IMR-90 (cell line): ENCODE measurements at regions not wholly inside any gene's neighbourhood (a gene's known extent, or its start where the extent isn't known, plus 50 kb on each side); places are given as distances from the start of the nearest gene placed in this dataset.

Experiments used
- ATAC-seq: fragments of 200-7000 bp; cut with Tn5 transposase; 2 replicates; pipeline ENCODE4 v1.9.1; 2020; ENCODE audit warnings: low read depth, mild to moderate bottlenecking, moderate library complexity
- BruUV-seq: library from RNA; stranded (reverse); fragments of 400-500 nt; replicated peaks from 2 replicates; lab custom pipeline; 2021; lab: Mats Ljungman, UMichigan
- CTCF ChIA-PET: fragments of 300-600 bp; formaldehyde crosslinking; extraction: SDS; loops from one replicate; lab custom pipeline; 2021; ENCODE audit warnings: antibody characterized with exemption; lab: Yijun Ruan, JAX
- POLR2A ChIA-PET: fragments of 300-600 bp; sonication (Branson Sonifier 250); formaldehyde crosslinking; loops from one replicate; lab custom pipeline; 2022; ENCODE audit warnings: antibody characterized with exemption; ENCODE audit not compliant: unreplicated experiment; lab: Charles Lee
- DNase-seq: peaks from one replicate; pipeline ENCODE4 v3.0.0; 2013
- H2AFZ ChIP-seq: replicated peaks from 2 replicates; pipeline ENCODE3; 2013; ENCODE audit warnings: low read length, mild to moderate bottlenecking; ENCODE audit not compliant: poor library complexity
- H2AK5ac ChIP-seq: 2 replicates; pipeline ENCODE4 v1.6.1; 2013; ENCODE audit warnings: low read depth, low read length, inconsistent platforms
- H2AK9ac ChIP-seq: replicated peaks from 2 replicates; pipeline ENCODE3; 2013; ENCODE audit warnings: mild to moderate bottlenecking, low read depth, low read length, moderate library complexity; ENCODE audit not compliant: poor library complexity
- H2BK120ac ChIP-seq: 2 replicates; pipeline ENCODE4 v1.6.1; 2013; ENCODE audit warnings: low read depth, low read length, inconsistent platforms
- H2BK15ac ChIP-seq: 3 replicates; pipeline ENCODE4 v1.6.1; 2013; ENCODE audit warnings: low read depth, low read length, inconsistent platforms
- H2BK20ac ChIP-seq: 2 replicates; pipeline ENCODE4 v1.6.1; 2013; ENCODE audit warnings: low read depth, mild to moderate bottlenecking, inconsistent platforms, low read length, moderate library complexity
- H2BK5ac ChIP-seq: 2 replicates; pipeline ENCODE4 v1.6.1; 2013; ENCODE audit warnings: mild to moderate bottlenecking, low read depth, low read length, inconsistent platforms; ENCODE audit not compliant: poor library complexity, severe bottlenecking
- H3K14ac ChIP-seq: replicated peaks from 2 replicates; pipeline ENCODE4 v1.6.1; 2013; ENCODE audit warnings: low read depth, low read length, inconsistent platforms
- H3K18ac ChIP-seq: 2 replicates; pipeline ENCODE4 v1.6.1; 2013; ENCODE audit warnings: low read depth, low read length, control low read depth
- H3K23ac ChIP-seq: 2 replicates; pipeline ENCODE4 v1.6.1; 2013; ENCODE audit warnings: low read depth, low read length, inconsistent platforms
- H3K27ac ChIP-seq: 2 replicates; pipeline ENCODE4 v1.5.1; 2013; ENCODE audit warnings: mild to moderate bottlenecking, control low read depth, low read length; ENCODE audit not compliant: insufficient read depth
- H3K27me3 ChIP-seq: 2 replicates; pipeline ENCODE4 v1.6.1; 2013; ENCODE audit warnings: low read length; ENCODE audit not compliant: control insufficient read depth, insufficient read depth
- H3K36me3 ChIP-seq: 2 replicates; pipeline ENCODE4 v1.6.1; 2013; ENCODE audit warnings: low read length, mixed read lengths; ENCODE audit not compliant: control insufficient read depth, insufficient read depth
- H3K4ac ChIP-seq: 2 replicates; pipeline ENCODE4 v1.6.1; 2013; ENCODE audit warnings: low read depth, low read length, inconsistent platforms
- H3K4me1 ChIP-seq: 2 replicates; pipeline ENCODE4 v1.6.1; 2013; ENCODE audit warnings: low read length, mixed read lengths; ENCODE audit not compliant: control insufficient read depth, insufficient read depth
- H3K4me2 ChIP-seq: 2 replicates; pipeline ENCODE4 v1.6.1; 2013; ENCODE audit warnings: low read depth, mild to moderate bottlenecking, control low read depth, low read length, moderate library complexity
- H3K4me3 ChIP-seq: 2 replicates; pipeline ENCODE4 v1.5.1; 2013; ENCODE audit warnings: low read depth, mild to moderate bottlenecking, control low read depth, low read length, moderate library complexity; ENCODE audit not compliant: insufficient read depth
- H3K56ac ChIP-seq: 2 replicates; pipeline ENCODE4 v1.6.1; 2013; ENCODE audit warnings: low read length, inconsistent platforms; ENCODE audit not compliant: insufficient read depth; ENCODE audit errors: extremely low read depth
- H3K79me1 ChIP-seq, 2 experiments: 2 replicates each; pipeline ENCODE4 v1.6.1; 2013; ENCODE audit warnings: low read length in 2 of 2, inconsistent platforms in 1 of 2, low read depth in 1 of 2
- H3K9ac ChIP-seq: 2 replicates; pipeline ENCODE4 v1.6.1; 2013; ENCODE audit warnings: low read depth, low read length, control low read depth
- H3K9me1 ChIP-seq: 2 replicates; pipeline ENCODE4 v1.6.1; 2013; ENCODE audit warnings: low read length, inconsistent platforms; ENCODE audit not compliant: insufficient read depth
- H3K9me3 ChIP-seq: 2 replicates; pipeline ENCODE4 v1.6.1; 2013; ENCODE audit warnings: low read length; ENCODE audit not compliant: control insufficient read depth, insufficient read depth
- H4K20me1 ChIP-seq: 2 replicates; pipeline ENCODE4 v1.6.1; 2013; ENCODE audit warnings: low read length, inconsistent platforms; ENCODE audit not compliant: insufficient read depth
- H4K5ac ChIP-seq: 2 replicates; pipeline ENCODE4 v1.6.1; 2013; ENCODE audit warnings: mild to moderate bottlenecking, low read depth, low read length, control low read depth
- H4K8ac ChIP-seq, 2 experiments: 2 replicates each; pipeline ENCODE4 v1.6.1; 2013; ENCODE audit warnings: low read depth in 2 of 2, low read length in 2 of 2, control low read depth in 1 of 2, inconsistent platforms in 1 of 2
- H4K91ac ChIP-seq: 2 replicates; pipeline ENCODE4 v1.6.1; 2013; ENCODE audit warnings: low read depth, low read length, inconsistent platforms; ENCODE audit not compliant: insufficient read depth
- BHLHE40 ChIP-seq: fragments of 150-350 bp; IDR thresholded peaks from 2 replicates; pipeline ENCODE4 v1.6.1; 2016; ENCODE audit warnings: mild to moderate bottlenecking, low read depth, low read length
- CEBPB ChIP-seq: IDR thresholded peaks from 2 replicates; pipeline ENCODE4 v1.6.1; 2012; ENCODE audit warnings: low read depth, low read length, improper control_type of control experiment
- CHD1 ChIP-seq: IDR thresholded peaks from 2 replicates; pipeline ENCODE4 v1.6.1; 2012; ENCODE audit warnings: low read depth, low read length, improper control_type of control experiment
- CTCF ChIP-seq: conservative IDR thresholded peaks from 2 replicates; pipeline ENCODE4 v1.5.1; 2012; ENCODE audit warnings: mild to moderate bottlenecking, low read depth, low read length, improper control_type of control experiment
- FOS ChIP-seq: fragments of 150-350 bp; IDR thresholded peaks from 2 replicates; pipeline ENCODE4 v1.6.1; 2016; ENCODE audit warnings: low read depth, low read length
- MAFK ChIP-seq: IDR thresholded peaks from 2 replicates; pipeline ENCODE4 v1.6.1; 2012; ENCODE audit warnings: low read depth, low read length, improper control_type of control experiment
- MAZ ChIP-seq: IDR thresholded peaks from 2 replicates; pipeline ENCODE4 v1.6.1; 2012; ENCODE audit warnings: low read depth, mild to moderate bottlenecking, low read length, improper control_type of control experiment, moderate library complexity, borderline replicate concordance
- MXI1 ChIP-seq: IDR thresholded peaks from 2 replicates; pipeline ENCODE4 v1.6.1; 2012; ENCODE audit warnings: low read depth, mild to moderate bottlenecking, low read length, moderate library complexity, borderline replicate concordance
- POLR2A ChIP-seq: IDR thresholded peaks from 2 replicates; pipeline ENCODE4 v1.6.1; 2012; ENCODE audit warnings: mild to moderate bottlenecking, low read depth, low read length
- RAD21 ChIP-seq: IDR thresholded peaks from 2 replicates; pipeline ENCODE4 v1.6.1; 2012; ENCODE audit warnings: low read length, improper control_type of control experiment
- RCOR1 ChIP-seq: IDR thresholded peaks from 2 replicates; pipeline ENCODE4 v1.6.1; 2012; ENCODE audit warnings: mild to moderate bottlenecking, low read length, improper control_type of control experiment; ENCODE audit not compliant: insufficient replicate concordance
- RFX5 ChIP-seq: IDR thresholded peaks from 2 replicates; pipeline ENCODE4 v1.8.0; 2012; ENCODE audit warnings: low read depth, mild to moderate bottlenecking, low read length, moderate library complexity
- WGBS, 2 experiments: methylation state at CpG; one replicate each; pipeline versions ENCODE4 v1.1.5 to v1.1.7; 2013; ENCODE audit warnings: missing lambda C conversion rate in 2 of 2; ENCODE audit not compliant: insufficient read length in 1 of 2; ENCODE audit errors: extremely low coverage in 2 of 2; 5-methylcytosine and 5-hydroxymethylcytosine counted together
- dilution Hi-C: fragments of 300-500 bp; cut with HindIII; formaldehyde crosslinking; loops from one replicate; pipeline ENCODE4 v1.14.3; 2018; ENCODE audit warnings: low sequenced_read_pairs; ENCODE audit not compliant: unreplicated experiment
- in situ Hi-C: fragments of 300-500 bp; cut with MboI; formaldehyde crosslinking; loops from 3 replicates; pipeline ENCODE4 v1.14.3; 2019; ENCODE audit warnings: low sequenced_read_pairs, inconsistent platforms, mixed read lengths
- intact Hi-C: fragments of 100-400 bp; cut with micrococcal nuclease; formaldehyde crosslinking; loops from 2 replicates; pipeline ENCODE4 v1.10.0; 2022
- TF ChIP-seq, protein P1 (sequence below): fragments of 150-350 bp; IDR thresholded peaks from 2 replicates; pipeline ENCODE4 v1.6.1; 2017; ENCODE audit warnings: mild to moderate bottlenecking, antibody characterized with exemption, low read length, low read depth
- TF ChIP-seq, protein P2 (sequence below): fragments of 150-350 bp; IDR thresholded peaks from 2 replicates; pipeline ENCODE4 v1.6.1; 2016; ENCODE audit warnings: low read depth, mild to moderate bottlenecking, low read length, moderate library complexity, borderline replicate concordance

DNA sequence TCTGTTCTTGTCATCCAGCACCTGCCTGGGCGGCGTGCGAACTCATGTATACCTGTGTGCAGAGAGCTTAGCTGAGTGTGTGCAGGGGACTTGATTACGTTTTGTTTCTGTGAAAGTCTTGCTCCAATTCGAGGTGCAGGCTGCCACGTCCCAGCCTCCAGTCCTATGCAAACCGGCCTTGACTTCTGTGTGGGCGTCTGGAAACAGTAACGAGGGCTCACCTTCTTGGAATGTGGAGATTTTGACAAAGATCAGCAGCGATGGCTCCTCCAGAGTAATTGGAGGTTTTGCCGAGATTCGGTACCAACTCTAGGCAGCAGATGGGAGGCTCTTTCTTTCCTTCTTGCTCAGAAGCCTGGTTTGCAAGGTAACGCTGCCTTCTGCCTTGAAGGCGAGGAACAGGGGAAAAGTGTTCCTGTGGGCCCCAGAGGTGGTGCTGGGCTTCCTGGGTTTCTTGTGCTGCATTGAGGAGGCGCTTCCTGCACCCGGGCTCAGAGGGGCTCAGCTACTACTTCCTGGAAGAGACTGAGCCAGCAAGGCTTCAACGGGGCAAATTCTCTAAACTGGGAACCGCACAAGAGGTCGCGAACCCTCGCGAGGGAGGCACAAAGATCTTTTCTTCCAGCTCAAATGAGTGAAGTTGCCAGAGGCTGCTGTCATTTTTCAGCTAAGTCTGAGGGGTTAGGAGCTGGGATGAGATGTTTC lies 249.0 kb downstream of the AACS start:
- no peak overlapping the region for H4K8ac ChIP-seq
- H4K91ac ChIP-seq: no peak overlapping the region
- H2AK5ac ChIP-seq: no peak overlapping the region
- DNase-seq: no peak
- H3K18ac ChIP-seq: no peak overlapping the region
- no peaks in the 10 kb centered on the region for H3K4me1 ChIP-seq
- CTCF ChIA-PET: no interaction called here
- H3K9ac ChIP-seq: no peak overlapping the region
- no peaks in the 10 kb centered on the region for H4K20me1 ChIP-seq
- H4K5ac ChIP-seq: no peak overlapping the region
- POLR2A ChIA-PET: no interaction called here
- H3K4ac ChIP-seq: no peak overlapping the region
- H2BK15ac ChIP-seq: no peak overlapping the region
- in situ Hi-C loops: no loop called here
- no peak overlapping the region for H2BK5ac ChIP-seq
- no peaks in the 10 kb centered on the region for H3K79me1 ChIP-seq
- intact Hi-C loops: no loop called here
- H3K4me3 ChIP-seq: no peak overlapping the region
- no peak overlapping the region for H2AK9ac ChIP-seq
- no peak overlapping the region for H2AFZ ChIP-seq
- H3K9me1 ChIP-seq: no peaks in the 10 kb centered on the region
- dilution Hi-C loops: no loop called here
- no peak overlapping the region for H3K27ac ChIP-seq
- H2BK20ac ChIP-seq: no peak overlapping the region
- WGBS, 2 experiments: 19% methylated on average over 10 of the region's 22 CpGs; no CpG with 5 or more reads in 1 of the 2 experiments
- no peaks in the 10 kb centered on the region for H3K27me3 ChIP-seq
- H3K23ac ChIP-seq: no peak overlapping the region
- H3K14ac ChIP-seq: no peak overlapping the region
- H3K4me2 ChIP-seq: no peak overlapping the region
- H2BK120ac ChIP-seq: no peak overlapping the region
- no peak for ATAC-seq
- no TSS peak for BruUV-seq
- peaks cover 41% of the 10 kb centered on the region for H3K9me3 ChIP-seq
- no peak overlapping the region for H3K56ac ChIP-seq
- H3K36me3 ChIP-seq: no peaks in the 10 kb centered on the region
- TF ChIP-seq MAZ (no peak), RFX5 (no peak), POLR2A (no peak), FOS (no peak), MAFK (no peak), RAD21 (no peak), MXI1 (no peak), BHLHE40 (no peak), RCOR1 (no peak), CEBPB (no peak), CHD1 (no peak), CTCF (no peak)
- TF ChIP-seq, protein P1, sequence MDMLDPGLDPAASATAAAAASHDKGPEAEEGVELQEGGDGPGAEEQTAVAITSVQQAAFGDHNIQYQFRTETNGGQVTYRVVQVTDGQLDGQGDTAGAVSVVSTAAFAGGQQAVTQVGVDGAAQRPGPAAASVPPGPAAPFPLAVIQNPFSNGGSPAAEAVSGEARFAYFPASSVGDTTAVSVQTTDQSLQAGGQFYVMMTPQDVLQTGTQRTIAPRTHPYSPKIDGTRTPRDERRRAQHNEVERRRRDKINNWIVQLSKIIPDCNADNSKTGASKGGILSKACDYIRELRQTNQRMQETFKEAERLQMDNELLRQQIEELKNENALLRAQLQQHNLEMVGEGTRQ: no peak
- TF ChIP-seq, protein P2, sequence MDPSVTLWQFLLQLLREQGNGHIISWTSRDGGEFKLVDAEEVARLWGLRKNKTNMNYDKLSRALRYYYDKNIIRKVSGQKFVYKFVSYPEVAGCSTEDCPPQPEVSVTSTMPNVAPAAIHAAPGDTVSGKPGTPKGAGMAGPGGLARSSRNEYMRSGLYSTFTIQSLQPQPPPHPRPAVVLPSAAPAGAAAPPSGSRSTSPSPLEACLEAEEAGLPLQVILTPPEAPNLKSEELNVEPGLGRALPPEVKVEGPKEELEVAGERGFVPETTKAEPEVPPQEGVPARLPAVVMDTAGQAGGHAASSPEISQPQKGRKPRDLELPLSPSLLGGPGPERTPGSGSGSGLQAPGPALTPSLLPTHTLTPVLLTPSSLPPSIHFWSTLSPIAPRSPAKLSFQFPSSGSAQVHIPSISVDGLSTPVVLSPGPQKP: no peak
